GM10266 (cell line): ENCODE measurements at regions not wholly inside any gene's neighbourhood (a gene's known extent, or its start where the extent isn't known, plus 50 kb on each side); places are given as distances from the start of the nearest gene placed in this dataset.

Experiments used
- DNase-seq: peaks from one replicate; pipeline ENCODE4 v3.0.0; 2012; ENCODE audit errors: extremely low spot score
- CTCF ChIP-seq: IDR thresholded peaks from 2 replicates; pipeline ENCODE4 v1.5.1; 2012; ENCODE audit warnings: mild to moderate bottlenecking, low read depth; ENCODE audit not compliant: control insufficient read depth, insufficient read depth; ENCODE audit errors: missing control alignments

GRCh38 chr9:7324152-7324598 is 475.4 kb downstream of the DMAC1 start:
- no peak for DNase-seq
- no peak for TF ChIP-seq CTCF

DNA sequence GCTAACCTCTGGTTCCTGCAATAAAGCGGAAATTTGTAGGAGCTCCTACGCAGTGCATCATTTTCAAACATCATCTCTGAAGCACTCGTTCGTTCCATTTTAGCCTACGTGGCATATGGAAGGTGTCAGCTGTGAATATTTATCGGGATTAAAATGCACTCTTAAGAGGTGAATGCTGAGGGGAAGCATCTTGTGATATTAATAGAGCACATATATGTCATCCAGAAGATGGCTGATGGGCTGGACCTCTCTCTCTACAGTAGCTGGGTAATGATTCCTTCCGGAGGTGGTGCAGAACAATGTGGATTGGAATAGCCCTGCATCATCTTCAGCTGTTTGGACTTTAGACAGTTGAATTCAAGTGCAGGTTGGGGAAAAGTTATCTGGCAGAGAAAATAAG is 478.7 kb downstream of the DMAC1 start:
- TF ChIP-seq CTCF: no peak
- no peak for DNase-seq

GRCh38 chr9:7320139-7320538 is 479.4 kb downstream of the DMAC1 start:
- no peak for DNase-seq
- TF ChIP-seq CTCF: no peak

GRCh38 chr9:7318920-7319319 is 480.7 kb downstream of the DMAC1 start:
- DNase-seq: no peak

DNA sequence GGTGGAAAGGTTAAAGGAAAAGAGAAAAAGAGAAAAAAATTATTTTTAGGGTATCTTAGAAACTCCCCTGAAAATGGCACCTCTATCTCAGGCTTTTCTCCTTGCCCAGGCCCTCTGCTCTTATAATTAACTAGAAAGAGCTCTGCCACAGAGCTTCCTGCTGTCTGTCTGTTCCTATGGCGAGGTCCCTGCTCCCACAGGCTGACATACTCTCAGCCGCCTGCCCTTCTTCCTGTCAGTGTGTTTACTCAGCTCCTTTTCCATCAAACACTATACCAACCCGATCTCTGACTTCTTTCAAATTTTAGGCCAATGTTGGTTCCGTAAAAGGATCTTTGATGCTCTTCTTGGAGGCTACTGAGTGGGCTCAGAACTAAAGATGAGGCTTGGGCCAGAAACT is 482.6 kb downstream of the DMAC1 start:
- TF ChIP-seq CTCF: no peak
- DNase-seq: no peak

More at GRCh38 chr9:7318920-7319319, 480.7 kb downstream of the DMAC1 start:
- no peak for TF ChIP-seq CTCF

DNA sequence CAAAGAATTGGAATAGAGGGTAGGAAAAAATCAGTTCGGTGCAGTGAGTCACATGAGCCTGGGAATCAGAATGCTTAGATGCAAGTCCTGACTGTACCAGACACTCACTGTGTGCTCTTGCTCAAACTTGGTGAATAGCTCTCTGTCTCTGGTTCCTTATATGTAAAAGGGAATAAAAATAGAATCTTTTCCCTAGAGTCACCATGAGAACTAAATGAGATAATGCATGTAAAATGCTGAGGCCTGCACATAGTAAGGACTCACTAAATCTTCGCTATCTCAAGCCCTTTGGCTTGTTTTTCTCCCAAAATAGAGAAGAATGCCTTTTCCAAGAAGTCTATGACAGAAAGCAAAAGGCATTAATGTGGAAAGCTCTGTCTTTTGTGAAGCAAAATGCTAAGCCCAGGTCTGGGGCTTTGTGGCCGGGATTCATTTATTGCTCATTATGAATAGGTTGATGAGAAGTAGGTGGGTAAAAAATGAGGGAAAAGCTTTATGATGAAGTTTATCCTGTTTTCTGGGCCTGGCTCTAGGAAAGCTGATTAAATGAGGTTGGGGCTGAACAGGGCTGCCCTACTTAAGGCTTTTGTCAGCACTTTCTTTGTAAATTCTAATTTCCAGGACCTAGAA is 483.3 kb downstream of the DMAC1 start:
- TF ChIP-seq CTCF: no peak
- DNase-seq: no peak

DNA sequence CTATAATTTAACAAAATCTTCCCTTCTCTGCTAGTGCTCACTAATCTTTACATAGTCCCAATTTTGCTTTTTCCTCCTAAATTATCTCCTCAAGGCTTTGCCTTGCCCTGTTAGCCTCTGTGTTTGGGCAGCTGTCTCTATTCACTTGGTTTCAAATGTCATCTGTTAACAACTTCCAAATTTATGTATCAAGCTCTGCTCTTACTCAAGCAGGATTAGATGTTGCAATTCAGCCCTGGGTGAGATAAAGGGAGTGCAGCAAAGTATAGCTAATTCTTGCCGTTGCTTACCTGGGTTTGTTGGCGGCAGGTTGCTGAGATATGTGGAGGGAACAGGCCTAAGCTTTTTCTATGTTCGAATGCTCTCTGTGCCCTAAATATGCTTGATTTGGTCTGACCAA is 483.8 kb downstream of the DMAC1 start:
- TF ChIP-seq CTCF: no peak
- DNase-seq: no peak
